Hepatic stellate cell (primary cell): ENCODE measurements at regions not wholly inside any gene's neighbourhood (a gene's known extent, or its start where the extent isn't known, plus 50 kb on each side); places are given as distances from the start of the nearest gene placed in this dataset.
"Not testable (repeated sequence)": the region's sequence is repeated elsewhere in the genome, so short reads cannot be mapped to it uniquely, and the experiment has no call there.

Source experiments
- DNase-seq: peaks from one replicate; pipeline ENCODE4 v3.0.0; 2011; ENCODE audit warnings: low spot score

- DNase-seq, result no peak
These were observed 237.0 kb downstream of the NFATC2 start for GRCh38 chr20:51305316-51306052.

- no peak for DNase-seq
These were observed 238.5 kb downstream of the NFATC2 start for GRCh38 chr20:51303731-51304670.

GRCh38 chr20:51301026-51301425 lies 241.5 kb downstream of the NFATC2 start:
- DNase-seq, result no peak

GRCh38 chr20:51300104-51300503 lies 242.4 kb downstream of the NFATC2 start:
- no peak for DNase-seq

GRCh38 chr20:51299413-51299812 lies 243.1 kb downstream of the NFATC2 start:
- no peak for DNase-seq

GRCh38 chr20:51298141-51298749 lies 244.3 kb downstream of the NFATC2 start:
- no peak for DNase-seq

GRCh38 chr20:51287628-51288413 lies 254.7 kb downstream of the NFATC2 start:
- no peak for DNase-seq

GRCh38 chr20:51286758-51287157 lies 255.8 kb downstream of the NFATC2 start:
- DNase-seq, result no peak

- no peak for DNase-seq
These were observed 256.8 kb downstream of the NFATC2 start for GRCh38 chr20:51285684-51286083.

GRCh38 chr20:51284871-51285270 lies 257.6 kb downstream of the NFATC2 start:
- DNase-seq, result no peak

- no peak for DNase-seq
These were observed 258.3 kb downstream of the NFATC2 start for GRCh38 chr20:51284176-51284575.

- DNase-seq, result no peak
These were observed 258.6 kb upstream of the KCNG1 start for GRCh38 chr20:51281521-51281920.

GRCh38 chr20:51280047-51280446 lies 257.1 kb upstream of the KCNG1 start:
- DNase-seq, result no peak

GRCh38 chr20:51277961-51278360 lies 255.1 kb upstream of the KCNG1 start:
- no peak for DNase-seq

GRCh38 chr20:51276296-51276695 lies 253.4 kb upstream of the KCNG1 start:
- DNase-seq, result no peak

GRCh38 chr20:51275826-51276225 lies 252.9 kb upstream of the KCNG1 start:
- peak; percentile 28 for DNase-seq

- no peak for DNase-seq
These were observed 252.3 kb upstream of the KCNG1 start for GRCh38 chr20:51275181-51275580.

GRCh38 chr20:51272401-51272800 lies 249.5 kb upstream of the KCNG1 start:
- DNase-seq, result no peak

- DNase-seq, result no peak
These were observed 249.0 kb upstream of the KCNG1 start for GRCh38 chr20:51271931-51272330.

GRCh38 chr20:51271289-51271688 lies 248.4 kb upstream of the KCNG1 start:
- DNase-seq, result not testable (repeated sequence)

GRCh38 chr20:51269671-51270070 lies 246.8 kb upstream of the KCNG1 start:
- no peak for DNase-seq

GRCh38 chr20:51267679-51268078 lies 244.8 kb upstream of the KCNG1 start:
- DNase-seq, result no peak
